Body of pancreas (tissue), 4 donors: ENCODE measurements at regions not wholly inside any gene's neighbourhood (a gene's known extent, or its start where the extent isn't known, plus 50 kb on each side); places are given as distances from the start of the nearest gene placed in this dataset.
A peak's percentile ranks its signal among the peaks of the same experiment; 100 is the strongest.

Experiments used
- ATAC-seq: fragments of 150-250 bp; one replicate; pipeline ENCODE4 v1.9.1; 2016
- DNase-seq, 4 donors: peaks; one replicate each; pipeline ENCODE4 v3.0.0-alpha.2; 2019
- H3K27ac ChIP-seq, 4 donors: fragments of 200-600 bp; sonication (generic); 1 replicate in 3 of 4; 2 replicates in 1 of 4; pipeline versions ENCODE4 v1.5.1 to v1.6.1; 2016 to 2019; ENCODE audit warnings: mild to moderate bottlenecking in 1 of 4, mixed read lengths in 1 of 4, moderate library complexity in 1 of 4
- H3K27me3 ChIP-seq, 2 donors: fragments of 200-600 bp; sonication (generic); one replicate each; pipeline ENCODE4 v1.6.0; 2016; ENCODE audit warnings: mild to moderate bottlenecking in 1 of 2
- H3K36me3 ChIP-seq, 2 donors: fragments of 200-600 bp; sonication (generic); replicated peaks in 1 of 2; 2 replicates each; pipeline ENCODE4 v1.5.1; 2016; ENCODE audit warnings: low read depth in 2 of 2; ENCODE audit not compliant: insufficient read depth in 1 of 2
- H3K4me1 ChIP-seq: fragments of 200-600 bp; sonication (generic); one replicate; pipeline ENCODE4 v1.6.0; 2016
- H3K4me3 ChIP-seq, 2 donors: fragments of 200-600 bp; sonication (generic); 1 replicate in 1 of 2; 2 replicates in 1 of 2; pipeline ENCODE4 v1.5.1; 2016 to 2019
- H3K9me3 ChIP-seq, 3 donors: fragments of 200-600 bp; sonication (generic); 1 replicate in 2 of 3; 2 replicates in 1 of 3; pipeline ENCODE4 v1.5.1; 2016
- POLR2A ChIP-seq, 3 donors: fragments of 450-650 bp; IDR thresholded peaks; one replicate each; pipeline ENCODE4 v1.6.1; 2016; ENCODE audit warnings: antibody characterized with exemption in 3 of 3, mild to moderate bottlenecking in 2 of 3
- WGBS, 2 donors: methylation state at CpG; one replicate each; pipeline ENCODE4 v1.1.5; 2017; 5-methylcytosine and 5-hydroxymethylcytosine counted together
- intact Hi-C: fragments of 100-400 bp; cut with DNase I; formaldehyde crosslinking; loops from one replicate; pipeline ENCODE4 v1.15.1; 2023
- TF ChIP-seq, protein P1 (sequence below), 7 experiments: fragments of 450-650 bp in 4 of 7; fragments of 200-600 bp in 3 of 7; sonication (generic) in 3 of 7; IDR thresholded peaks; one replicate each; pipeline ENCODE4 v1.5.1; 2016 to 2019; ENCODE audit warnings: antibody characterized with exemption in 7 of 7

DNA sequence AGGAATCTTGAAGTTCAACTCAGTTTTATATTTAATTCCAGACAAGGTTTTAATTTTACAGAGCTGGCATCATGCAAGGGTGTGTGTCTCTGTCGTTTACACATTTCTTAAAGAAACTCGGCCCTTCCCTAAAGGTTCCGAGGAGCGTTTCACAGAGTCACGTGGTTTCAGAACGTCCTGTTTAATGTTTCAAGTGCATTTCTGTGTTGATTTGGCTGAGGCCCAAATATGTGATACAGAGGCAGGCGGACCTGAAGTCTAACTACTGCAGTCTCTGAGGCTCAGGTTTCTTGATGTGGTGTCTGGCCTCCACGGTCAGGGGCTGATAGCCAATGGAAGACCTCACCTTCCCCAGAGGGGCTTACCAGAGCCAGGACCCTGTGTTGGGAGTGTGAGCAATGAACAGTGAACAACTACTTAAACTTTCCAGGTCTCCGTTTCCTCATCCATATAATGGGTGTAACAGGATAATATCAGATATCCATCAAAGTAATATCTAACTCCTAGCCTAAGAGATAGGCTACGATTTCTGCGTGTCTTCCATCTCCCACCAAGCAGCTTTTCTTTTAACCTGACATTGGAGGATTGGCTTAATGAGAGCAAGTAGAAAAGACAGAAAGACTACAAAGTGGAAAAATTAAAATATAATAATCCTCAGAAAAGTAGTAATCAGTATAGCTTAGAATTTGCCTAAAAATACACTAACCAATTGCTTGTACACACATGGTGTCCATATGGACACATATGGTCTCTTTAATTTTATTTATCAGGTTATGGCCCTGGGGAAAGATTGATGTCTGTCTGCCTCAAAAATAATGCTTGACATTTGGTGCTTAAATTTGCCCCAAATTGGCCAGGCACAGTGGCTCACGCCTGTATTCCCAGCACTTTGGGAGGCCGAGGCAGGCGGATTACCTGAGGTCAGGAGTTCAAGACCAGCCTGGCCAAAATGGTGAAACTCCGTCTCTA lies 50.0 kb upstream of the TRIM2 start:
- H3K27me3 ChIP-seq: no peaks in the 10 kb centered on the region
- no peaks in the 10 kb centered on the region for H3K36me3 ChIP-seq
- intact Hi-C loops: no loop called here
- peaks cover 20% of the 10 kb centered on the region for H3K4me1 ChIP-seq
- H3K4me3 ChIP-seq: peak overlapping the region in 1 of 2 donors; percentile 41
- ATAC-seq (no peak), DNase-seq (peak in 2 of 4 donors; percentile 24 to 30)
- H3K27ac ChIP-seq: peak overlapping the region in 1 of 4 donors; percentile 68
- no peaks in the 10 kb centered on the region for H3K9me3 ChIP-seq
- TF ChIP-seq POLR2A (IDR thresholded peaks at IDR 0.05): no peak
- TF ChIP-seq, protein P1, sequence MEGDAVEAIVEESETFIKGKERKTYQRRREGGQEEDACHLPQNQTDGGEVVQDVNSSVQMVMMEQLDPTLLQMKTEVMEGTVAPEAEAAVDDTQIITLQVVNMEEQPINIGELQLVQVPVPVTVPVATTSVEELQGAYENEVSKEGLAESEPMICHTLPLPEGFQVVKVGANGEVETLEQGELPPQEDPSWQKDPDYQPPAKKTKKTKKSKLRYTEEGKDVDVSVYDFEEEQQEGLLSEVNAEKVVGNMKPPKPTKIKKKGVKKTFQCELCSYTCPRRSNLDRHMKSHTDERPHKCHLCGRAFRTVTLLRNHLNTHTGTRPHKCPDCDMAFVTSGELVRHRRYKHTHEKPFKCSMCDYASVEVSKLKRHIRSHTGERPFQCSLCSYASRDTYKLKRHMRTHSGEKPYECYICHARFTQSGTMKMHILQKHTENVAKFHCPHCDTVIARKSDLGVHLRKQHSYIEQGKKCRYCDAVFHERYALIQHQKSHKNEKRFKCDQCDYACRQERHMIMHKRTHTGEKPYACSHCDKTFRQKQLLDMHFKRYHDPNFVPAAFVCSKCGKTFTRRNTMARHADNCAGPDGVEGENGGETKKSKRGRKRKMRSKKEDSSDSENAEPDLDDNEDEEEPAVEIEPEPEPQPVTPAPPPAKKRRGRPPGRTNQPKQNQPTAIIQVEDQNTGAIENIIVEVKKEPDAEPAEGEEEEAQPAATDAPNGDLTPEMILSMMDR (IDR thresholded peaks at IDR 0.05): no peak
- 35 to 37% methylated on average over 15 of the region's 15 CpGs for WGBS, 2 donors
